HG03066 (cell line): ENCODE measurements at regions not wholly inside any gene's neighbourhood (a gene's known extent, or its start where the extent isn't known, plus 50 kb on each side); places are given as distances from the start of the nearest gene placed in this dataset.

Experiments
- ATAC-seq: cut with Tn5 transposase; IDR thresholded peaks from one replicate; pipeline ENCODE4 v1.9.1; 2021; ENCODE audit warnings: low read depth; ENCODE audit not compliant: unreplicated experiment

- no peak for ATAC-seq
These were observed 59.9 kb upstream of the PMEPA1 start for GRCh38 chr20:57769756-57770155.

GRCh38 chr20:57768519-57768918 lies 58.7 kb upstream of the PMEPA1 start:
- no peak for ATAC-seq

- ATAC-seq: no peak
These were observed 57.6 kb upstream of the PMEPA1 start for GRCh38 chr20:57767441-57767840.

- no peak for ATAC-seq
These were observed 53.4 kb upstream of the PMEPA1 start for GRCh38 chr20:57763235-57763595.

GRCh38 chr20:57762531-57763234 lies 52.9 kb upstream of the PMEPA1 start:
- no peak for ATAC-seq

- ATAC-seq: no peak
These were observed 51.6 kb upstream of the PMEPA1 start for GRCh38 chr20:57761413-57761734.

GRCh38 chr20:57760698-57761412 lies 51.0 kb upstream of the PMEPA1 start:
- no peak for ATAC-seq

GRCh38 chr20:57759724-57760123 lies 49.9 kb upstream of the PMEPA1 start:
- no peak for ATAC-seq
